ENCODE measurements at regions not wholly inside any gene's neighbourhood (a gene's known extent, or its start where the extent isn't known, plus 50 kb on each side); places are given as distances from the start of the nearest gene placed in this dataset.

GRCh38 chr7:153590571-153590970 is 461.6 kb upstream of the DPP6 start:
- Histone ChIP-seq H3K4me1 (ENCODE audit: control insufficient read depth, insufficient read depth, low read length) (no peaks in the 10 kb centered on the region), H3K9me3 (ENCODE audit: control insufficient read depth, insufficient read depth, low read depth, low read length) (no peaks in the 10 kb centered on the region), H3K4me3 (ENCODE audit: low read depth, low read length) (no peak overlapping the region), H3K27ac (ENCODE audit: extremely low read depth, low read depth, low read length) (no peak overlapping the region), H3K36me3 (ENCODE audit: control insufficient read depth in 2 of 2, insufficient read depth in 1 of 2, low read length in 2 of 2) (no peaks in the 10 kb centered on the region)
- ChIA-PET POLR2A (no interaction called here), CTCF (no interaction called here)
- TF ChIP-seq ZFP69B (tag by site-specific recombination; IDR thresholded peaks at IDR 0.05) (no peak), ZNF146 (tag by site-specific recombination; IDR thresholded peaks at IDR 0.05) (no peak), GFI1B (tag by site-specific recombination; IDR thresholded peaks at IDR 0.05) (no peak), ZFHX2 (tag by site-specific recombination; conservative IDR thresholded peaks at IDR 0.05) (no peak), ZNF24 (tag by site-specific recombination; IDR thresholded peaks at IDR 0.05) (no peak), ZNF19 (tag by site-specific recombination; IDR thresholded peaks at IDR 0.05; ENCODE audit: low read depth) (no peak)

- CTCF ChIA-PET, result no interaction called here
- no peaks in the 10 kb centered on the region for H3K9me3 ChIP-seq (ENCODE audit: control insufficient read depth, insufficient read depth, low read depth, low read length)
- TF ChIP-seq, protein P1, sequence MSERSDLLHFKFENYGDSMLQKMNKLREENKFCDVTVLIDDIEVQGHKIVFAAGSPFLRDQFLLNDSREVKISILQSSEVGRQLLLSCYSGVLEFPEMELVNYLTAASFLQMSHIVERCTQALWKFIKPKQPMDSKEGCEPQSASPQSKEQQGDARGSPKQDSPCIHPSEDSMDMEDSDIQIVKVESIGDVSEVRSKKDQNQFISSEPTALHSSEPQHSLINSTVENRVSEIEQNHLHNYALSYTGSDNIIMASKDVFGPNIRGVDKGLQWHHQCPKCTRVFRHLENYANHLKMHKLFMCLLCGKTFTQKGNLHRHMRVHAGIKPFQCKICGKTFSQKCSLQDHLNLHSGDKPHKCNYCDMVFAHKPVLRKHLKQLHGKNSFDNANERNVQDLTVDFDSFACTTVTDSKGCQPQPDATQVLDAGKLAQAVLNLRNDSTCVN (tag by site-specific recombination; optimal IDR thresholded peaks at IDR 0.05), result no peak
- no peaks in the 10 kb centered on the region for H3K4me1 ChIP-seq (ENCODE audit: control insufficient read depth, insufficient read depth, low read length)
- no peaks in the 10 kb centered on the region for H3K36me3 ChIP-seq (ENCODE audit: control insufficient read depth in 2 of 2, insufficient read depth in 1 of 2, low read length in 2 of 2)
- no peak overlapping the region for H3K4me3 ChIP-seq (ENCODE audit: low read depth, low read length)
- POLR2A ChIA-PET, result no interaction called here
- H3K27ac ChIP-seq (ENCODE audit: extremely low read depth, low read depth, low read length), result no peak overlapping the region
Observed at GRCh38 chr7:153607354-153607753, 444.8 kb upstream of the DPP6 start.

- Histone ChIP-seq H3K36me3 (ENCODE audit: control insufficient read depth in 2 of 2, insufficient read depth in 1 of 2, low read length in 2 of 2) (no peaks in the 10 kb centered on the region), H3K9me3 (ENCODE audit: control insufficient read depth, insufficient read depth, low read depth, low read length) (no peaks in the 10 kb centered on the region), H3K27ac (ENCODE audit: extremely low read depth, low read depth, low read length) (no peak overlapping the region), H3K4me3 (ENCODE audit: low read depth, low read length) (no peak overlapping the region), H3K4me1 (ENCODE audit: control insufficient read depth, insufficient read depth, low read length) (no peaks in the 10 kb centered on the region)
- ChIA-PET POLR2A (no interaction called here), CTCF (interaction anchor here (0.6 kb wide), 1 partner anchor 861 kb away, joined by 3 read pairs; no protein-coding TSS in a partner anchor)
- TF ChIP-seq ZBTB17 (tag by site-specific recombination; IDR thresholded peaks at IDR 0.05) (no peak), ZNF660 (tag by site-specific recombination; IDR thresholded peaks at IDR 0.05) (no peak), HOXD13 (CRISPR knock-in tag; IDR thresholded peaks at IDR 0.05; ENCODE audit: borderline replicate concordance) (no peak), ZNF670 (tag by site-specific recombination; IDR thresholded peaks at IDR 0.05; ENCODE audit: low read depth) (no peak), ZNF248 (tag by site-specific recombination; IDR thresholded peaks at IDR 0.05) (no peak), TCF7L2 (IDR thresholded peaks at IDR 0.05; ENCODE audit: borderline replicate concordance, low read depth, low read length) (no peak)
- TF ChIP-seq, protein P2, sequence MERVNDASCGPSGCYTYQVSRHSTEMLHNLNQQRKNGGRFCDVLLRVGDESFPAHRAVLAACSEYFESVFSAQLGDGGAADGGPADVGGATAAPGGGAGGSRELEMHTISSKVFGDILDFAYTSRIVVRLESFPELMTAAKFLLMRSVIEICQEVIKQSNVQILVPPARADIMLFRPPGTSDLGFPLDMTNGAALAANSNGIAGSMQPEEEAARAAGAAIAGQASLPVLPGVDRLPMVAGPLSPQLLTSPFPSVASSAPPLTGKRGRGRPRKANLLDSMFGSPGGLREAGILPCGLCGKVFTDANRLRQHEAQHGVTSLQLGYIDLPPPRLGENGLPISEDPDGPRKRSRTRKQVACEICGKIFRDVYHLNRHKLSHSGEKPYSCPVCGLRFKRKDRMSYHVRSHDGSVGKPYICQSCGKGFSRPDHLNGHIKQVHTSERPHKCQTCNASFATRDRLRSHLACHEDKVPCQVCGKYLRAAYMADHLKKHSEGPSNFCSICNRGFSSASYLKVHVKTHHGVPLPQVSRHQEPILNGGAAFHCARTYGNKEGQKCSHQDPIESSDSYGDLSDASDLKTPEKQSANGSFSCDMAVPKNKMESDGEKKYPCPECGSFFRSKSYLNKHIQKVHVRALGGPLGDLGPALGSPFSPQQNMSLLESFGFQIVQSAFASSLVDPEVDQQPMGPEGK (tag by site-specific recombination; IDR thresholded peaks at IDR 0.05), result no peak
Observed at GRCh38 chr7:153616711-153617325, 435.4 kb upstream of the DPP6 start.

DNA sequence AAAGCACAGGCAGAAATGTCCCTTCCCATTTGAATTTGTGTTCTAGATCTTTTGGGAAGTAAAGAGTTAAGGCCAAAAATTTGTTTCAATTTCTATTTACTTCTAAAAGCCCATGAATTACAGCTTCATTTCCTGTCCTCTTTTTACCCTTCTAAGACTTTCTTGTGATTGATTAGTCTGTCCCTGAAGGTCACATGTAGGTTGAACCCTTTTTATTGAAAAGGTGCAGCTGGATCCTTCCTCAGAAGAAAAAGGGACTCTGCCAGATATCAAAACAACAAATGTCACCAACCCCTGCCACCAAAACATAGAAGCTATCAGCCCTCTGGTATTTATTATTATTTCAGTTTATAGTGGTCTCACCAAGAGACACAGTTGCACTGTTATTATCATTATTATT is 424.9 kb upstream of the DPP6 start:
- no peak overlapping the region for H3K27ac ChIP-seq (ENCODE audit: extremely low read depth, low read depth, low read length)
- ChIA-PET POLR2A (no interaction called here), CTCF (no interaction called here)
- no peak overlapping the region for H3K4me3 ChIP-seq (ENCODE audit: low read depth, low read length)
- H3K9me3 ChIP-seq (ENCODE audit: control insufficient read depth, insufficient read depth, low read depth, low read length), result no peaks in the 10 kb centered on the region
- no peaks in the 10 kb centered on the region for H3K4me1 ChIP-seq (ENCODE audit: control insufficient read depth, insufficient read depth, low read length)
- no peaks in the 10 kb centered on the region for H3K36me3 ChIP-seq (ENCODE audit: control insufficient read depth in 2 of 2, insufficient read depth in 1 of 2, low read length in 2 of 2)
- TF ChIP-seq ZNF639 (tag by site-specific recombination; IDR thresholded peaks at IDR 0.05), result no peak
- TF ChIP-seq PRDM2 (tag by site-specific recombination; IDR thresholded peaks at IDR 0.05; ENCODE audit: borderline replicate concordance), result no peak
- no peak for TF ChIP-seq ZNF621 (tag by site-specific recombination; IDR thresholded peaks at IDR 0.05)
- TF ChIP-seq YY1 (tag by site-specific recombination; IDR thresholded peaks at IDR 0.05), result no peak
- no peak for TF ChIP-seq ZBTB21 (tag by site-specific recombination; IDR thresholded peaks at IDR 0.05)
